ENCODE measurements at regions not wholly inside any gene's neighbourhood (a gene's known extent, or its start where the extent isn't known, plus 50 kb on each side); places are given as distances from the start of the nearest gene placed in this dataset.

DNA sequence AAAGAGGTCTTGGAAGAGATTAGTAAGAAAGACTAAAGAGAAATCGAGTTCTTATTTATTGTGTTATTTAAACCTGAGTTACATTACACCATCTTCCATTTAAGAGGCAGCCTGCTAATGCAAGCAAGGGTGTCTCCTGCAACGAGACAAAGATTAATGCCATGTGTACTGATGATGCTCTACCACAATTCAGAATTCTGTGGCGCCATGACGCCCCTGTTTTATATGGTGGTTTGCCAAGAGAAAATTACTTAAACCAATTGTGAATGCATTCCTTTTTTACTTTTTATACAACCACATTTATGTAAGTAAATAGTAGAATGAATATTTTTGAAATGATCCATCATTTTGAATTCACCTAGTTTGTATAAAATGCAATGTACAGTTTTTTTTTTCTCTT, 356.1 kb upstream of the ZEB2 start:
- POLR2A ChIA-PET: no interaction called here
- no peak overlapping the region for H3K27ac ChIP-seq (ENCODE audit: extremely low read depth, low read depth, low read length)
- H3K4me3 ChIP-seq (ENCODE audit: low read depth, low read length): no peak overlapping the region
- H3K9me3 ChIP-seq (ENCODE audit: control insufficient read depth, insufficient read depth, low read depth, low read length): no peaks in the 10 kb centered on the region
- H3K4me1 ChIP-seq (ENCODE audit: control insufficient read depth, insufficient read depth, low read length): peaks cover 5% of the 10 kb centered on the region; the same call in 1 of the 2 replicates
- no peaks in the 10 kb centered on the region for H3K36me3 ChIP-seq (ENCODE audit: control insufficient read depth in 2 of 2, insufficient read depth in 1 of 2, low read length in 2 of 2)
- CTCF ChIA-PET: interaction anchor here (0.5 to 1.2 kb wide), 3 partner anchors 15 to 287 kb away, joined by 3 to 4 read pairs (median 3); no protein-coding TSS in a partner anchor
- TF ChIP-seq, protein P1, sequence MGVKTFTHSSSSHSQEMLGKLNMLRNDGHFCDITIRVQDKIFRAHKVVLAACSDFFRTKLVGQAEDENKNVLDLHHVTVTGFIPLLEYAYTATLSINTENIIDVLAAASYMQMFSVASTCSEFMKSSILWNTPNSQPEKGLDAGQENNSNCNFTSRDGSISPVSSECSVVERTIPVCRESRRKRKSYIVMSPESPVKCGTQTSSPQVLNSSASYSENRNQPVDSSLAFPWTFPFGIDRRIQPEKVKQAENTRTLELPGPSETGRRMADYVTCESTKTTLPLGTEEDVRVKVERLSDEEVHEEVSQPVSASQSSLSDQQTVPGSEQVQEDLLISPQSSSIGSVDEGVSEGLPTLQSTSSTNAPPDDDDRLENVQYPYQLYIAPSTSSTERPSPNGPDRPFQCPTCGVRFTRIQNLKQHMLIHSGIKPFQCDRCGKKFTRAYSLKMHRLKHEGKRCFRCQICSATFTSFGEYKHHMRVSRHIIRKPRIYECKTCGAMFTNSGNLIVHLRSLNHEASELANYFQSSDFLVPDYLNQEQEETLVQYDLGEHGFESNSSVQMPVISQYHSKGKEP (tag by site-specific recombination; IDR thresholded peaks at IDR 0.05): no peak
- TF ChIP-seq KLF7 (tag by site-specific recombination; IDR thresholded peaks at IDR 0.05; ENCODE audit: borderline replicate concordance): no peak
- no peak for TF ChIP-seq ZNF747 (tag by site-specific recombination; IDR thresholded peaks at IDR 0.05)
- TF ChIP-seq ZIC2 (tag by site-specific recombination; IDR thresholded peaks at IDR 0.05): no peak
- no peak for TF ChIP-seq REPIN1 (tag by site-specific recombination; IDR thresholded peaks at IDR 0.05; ENCODE audit: low read depth)
- TF ChIP-seq, protein P2, sequence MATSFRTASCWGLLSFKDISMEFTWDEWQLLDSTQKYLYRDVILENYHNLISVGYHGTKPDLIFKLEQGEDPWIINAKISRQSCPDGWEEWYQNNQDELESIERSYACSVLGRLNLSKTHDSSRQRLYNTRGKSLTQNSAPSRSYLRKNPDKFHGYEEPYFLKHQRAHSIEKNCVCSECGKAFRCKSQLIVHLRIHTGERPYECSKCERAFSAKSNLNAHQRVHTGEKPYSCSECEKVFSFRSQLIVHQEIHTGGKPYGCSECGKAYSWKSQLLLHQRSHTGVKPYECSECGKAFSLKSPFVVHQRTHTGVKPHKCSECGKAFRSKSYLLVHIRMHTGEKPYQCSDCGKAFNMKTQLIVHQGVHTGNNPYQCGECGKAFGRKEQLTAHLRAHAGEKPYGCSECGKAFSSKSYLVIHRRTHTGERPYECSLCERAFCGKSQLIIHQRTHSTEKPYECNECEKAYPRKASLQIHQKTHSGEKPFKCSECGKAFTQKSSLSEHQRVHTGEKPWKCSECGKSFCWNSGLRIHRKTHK (tag by site-specific recombination; IDR thresholded peaks at IDR 0.05): no peak
- TF ChIP-seq, protein P3, sequence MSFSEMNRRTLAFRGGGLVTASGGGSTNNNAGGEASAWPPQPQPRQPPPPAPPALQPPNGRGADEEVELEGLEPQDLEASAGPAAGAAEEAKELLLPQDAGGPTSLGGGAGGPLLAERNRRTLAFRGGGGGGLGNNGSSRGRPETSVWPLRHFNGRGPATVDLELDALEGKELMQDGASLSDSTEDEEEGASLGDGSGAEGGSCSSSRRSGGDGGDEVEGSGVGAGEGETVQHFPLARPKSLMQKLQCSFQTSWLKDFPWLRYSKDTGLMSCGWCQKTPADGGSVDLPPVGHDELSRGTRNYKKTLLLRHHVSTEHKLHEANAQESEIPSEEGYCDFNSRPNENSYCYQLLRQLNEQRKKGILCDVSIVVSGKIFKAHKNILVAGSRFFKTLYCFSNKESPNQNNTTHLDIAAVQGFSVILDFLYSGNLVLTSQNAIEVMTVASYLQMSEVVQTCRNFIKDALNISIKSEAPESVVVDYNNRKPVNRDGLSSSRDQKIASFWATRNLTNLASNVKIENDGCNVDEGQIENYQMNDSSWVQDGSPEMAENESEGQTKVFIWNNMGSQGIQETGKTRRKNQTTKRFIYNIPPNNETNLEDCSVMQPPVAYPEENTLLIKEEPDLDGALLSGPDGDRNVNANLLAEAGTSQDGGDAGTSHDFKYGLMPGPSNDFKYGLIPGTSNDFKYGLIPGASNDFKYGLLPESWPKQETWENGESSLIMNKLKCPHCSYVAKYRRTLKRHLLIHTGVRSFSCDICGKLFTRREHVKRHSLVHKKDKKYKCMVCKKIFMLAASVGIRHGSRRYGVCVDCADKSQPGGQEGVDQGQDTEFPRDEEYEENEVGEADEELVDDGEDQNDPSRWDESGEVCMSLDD (tag by site-specific recombination; IDR thresholded peaks at IDR 0.05): no peak
- no peak for TF ChIP-seq ZNF366 (tag by site-specific recombination; conservative IDR thresholded peaks at IDR 0.05)
- TF ChIP-seq HOXA7 (CRISPR knock-in tag; IDR thresholded peaks at IDR 0.05; ENCODE audit: borderline replicate concordance): no peak
- no peak for TF ChIP-seq ZNF140 (tag by site-specific recombination; IDR thresholded peaks at IDR 0.05)
- TF ChIP-seq ZNF561 (tag by site-specific recombination; IDR thresholded peaks at IDR 0.05; ENCODE audit: borderline replicate concordance): no peak
- TF ChIP-seq ZNF221 (tag by site-specific recombination; IDR thresholded peaks at IDR 0.05; ENCODE audit: borderline replicate concordance): no peak
- TF ChIP-seq ZNF423 (tag by site-specific recombination; IDR thresholded peaks at IDR 0.05): no peak
- TF ChIP-seq ZNF157 (tag by site-specific recombination; IDR thresholded peaks at IDR 0.05): no peak
- no peak for TF ChIP-seq KLF9 (tag by site-specific recombination; IDR thresholded peaks at IDR 0.05; ENCODE audit: low read depth)
- TF ChIP-seq, protein P4, sequence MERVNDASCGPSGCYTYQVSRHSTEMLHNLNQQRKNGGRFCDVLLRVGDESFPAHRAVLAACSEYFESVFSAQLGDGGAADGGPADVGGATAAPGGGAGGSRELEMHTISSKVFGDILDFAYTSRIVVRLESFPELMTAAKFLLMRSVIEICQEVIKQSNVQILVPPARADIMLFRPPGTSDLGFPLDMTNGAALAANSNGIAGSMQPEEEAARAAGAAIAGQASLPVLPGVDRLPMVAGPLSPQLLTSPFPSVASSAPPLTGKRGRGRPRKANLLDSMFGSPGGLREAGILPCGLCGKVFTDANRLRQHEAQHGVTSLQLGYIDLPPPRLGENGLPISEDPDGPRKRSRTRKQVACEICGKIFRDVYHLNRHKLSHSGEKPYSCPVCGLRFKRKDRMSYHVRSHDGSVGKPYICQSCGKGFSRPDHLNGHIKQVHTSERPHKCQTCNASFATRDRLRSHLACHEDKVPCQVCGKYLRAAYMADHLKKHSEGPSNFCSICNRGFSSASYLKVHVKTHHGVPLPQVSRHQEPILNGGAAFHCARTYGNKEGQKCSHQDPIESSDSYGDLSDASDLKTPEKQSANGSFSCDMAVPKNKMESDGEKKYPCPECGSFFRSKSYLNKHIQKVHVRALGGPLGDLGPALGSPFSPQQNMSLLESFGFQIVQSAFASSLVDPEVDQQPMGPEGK (tag by site-specific recombination; IDR thresholded peaks at IDR 0.05): no peak
- no peak for TF ChIP-seq ZSCAN30 (tag by site-specific recombination; IDR thresholded peaks at IDR 0.05)
- TF ChIP-seq, protein P5, sequence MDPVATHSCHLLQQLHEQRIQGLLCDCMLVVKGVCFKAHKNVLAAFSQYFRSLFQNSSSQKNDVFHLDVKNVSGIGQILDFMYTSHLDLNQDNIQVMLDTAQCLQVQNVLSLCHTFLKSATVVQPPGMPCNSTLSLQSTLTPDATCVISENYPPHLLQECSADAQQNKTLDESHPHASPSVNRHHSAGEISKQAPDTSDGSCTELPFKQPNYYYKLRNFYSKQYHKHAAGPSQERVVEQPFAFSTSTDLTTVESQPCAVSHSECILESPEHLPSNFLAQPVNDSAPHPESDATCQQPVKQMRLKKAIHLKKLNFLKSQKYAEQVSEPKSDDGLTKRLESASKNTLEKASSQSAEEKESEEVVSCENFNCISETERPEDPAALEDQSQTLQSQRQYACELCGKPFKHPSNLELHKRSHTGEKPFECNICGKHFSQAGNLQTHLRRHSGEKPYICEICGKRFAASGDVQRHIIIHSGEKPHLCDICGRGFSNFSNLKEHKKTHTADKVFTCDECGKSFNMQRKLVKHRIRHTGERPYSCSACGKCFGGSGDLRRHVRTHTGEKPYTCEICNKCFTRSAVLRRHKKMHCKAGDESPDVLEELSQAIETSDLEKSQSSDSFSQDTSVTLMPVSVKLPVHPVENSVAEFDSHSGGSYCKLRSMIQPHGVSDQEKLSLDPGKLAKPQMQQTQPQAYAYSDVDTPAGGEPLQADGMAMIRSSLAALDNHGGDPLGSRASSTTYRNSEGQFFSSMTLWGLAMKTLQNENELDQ (tag by site-specific recombination; IDR thresholded peaks at IDR 0.05; ENCODE audit: low read depth): no peak
- TF ChIP-seq ZNF560 (tag by site-specific recombination; IDR thresholded peaks at IDR 0.05; ENCODE audit: borderline replicate concordance): no peak

Data from HEK293 (cell line).